NCI-H128 (cell line): ENCODE measurements at regions not wholly inside any gene's neighbourhood (a gene's known extent, or its start where the extent isn't known, plus 50 kb on each side); places are given as distances from the start of the nearest gene placed in this dataset.

ENCODE experiments used
- DNase-seq: peaks from one replicate; lab custom pipeline; 2025; ENCODE audit not compliant: unreplicated experiment; lab: John Stamatoyannopoulos, UW

GRCh38 chr1:56056438-56057287 is 522.7 kb downstream of the PLPP3 start:
- no peak for DNase-seq

- DNase-seq = no peak
Measured at GRCh38 chr1:56054959-56055358, 524.4 kb downstream of the PLPP3 start.

- no peak for DNase-seq
Measured at GRCh38 chr1:56052041-56052440, 527.3 kb downstream of the PLPP3 start.

GRCh38 chr1:56050911-56051310 is 528.5 kb downstream of the PLPP3 start:
- DNase-seq = no peak

GRCh38 chr1:56045477-56045876 is 533.9 kb downstream of the PLPP3 start:
- no peak for DNase-seq

- DNase-seq = no peak
Measured at GRCh38 chr1:56045062-56045461, 534.3 kb downstream of the PLPP3 start.

GRCh38 chr1:56036479-56036878 is 542.9 kb downstream of the PLPP3 start:
- DNase-seq = no peak

- no peak for DNase-seq
Measured at GRCh38 chr1:56034847-56035481, 544.4 kb downstream of the PLPP3 start.

GRCh38 chr1:56034222-56034621 is 545.1 kb downstream of the PLPP3 start:
- no peak for DNase-seq

- no peak for DNase-seq
Measured at GRCh38 chr1:56033321-56034037, 545.9 kb downstream of the PLPP3 start.

GRCh38 chr1:56032096-56032676 is 547.2 kb downstream of the PLPP3 start:
- DNase-seq = no peak

- DNase-seq = no peak
Measured at GRCh38 chr1:56031001-56031400, 548.4 kb downstream of the PLPP3 start.

- no peak for DNase-seq
Measured at GRCh38 chr1:56029319-56030003, 549.9 kb downstream of the PLPP3 start.

GRCh38 chr1:56028911-56029310 is 550.5 kb downstream of the PLPP3 start:
- DNase-seq = no peak

- DNase-seq = no peak
Measured at GRCh38 chr1:56028244-56028643, 551.1 kb downstream of the PLPP3 start.

GRCh38 chr1:56025942-56026341 is 553.4 kb downstream of the PLPP3 start:
- DNase-seq = no peak

GRCh38 chr1:56024155-56024554 is 555.2 kb downstream of the PLPP3 start:
- DNase-seq = no peak

- no peak for DNase-seq
Measured at GRCh38 chr1:56019922-56020321, 559.4 kb downstream of the PLPP3 start.

GRCh38 chr1:56019472-56019871 is 559.9 kb downstream of the PLPP3 start:
- DNase-seq = no peak

GRCh38 chr1:56017336-56017735 is 562.0 kb downstream of the PLPP3 start:
- no peak for DNase-seq

- no peak for DNase-seq
Measured at GRCh38 chr1:56003846-56004245, 575.5 kb downstream of the PLPP3 start.
